ENCODE measurements at regions not wholly inside any gene's neighbourhood (a gene's known extent, or its start where the extent isn't known, plus 50 kb on each side); places are given as distances from the start of the nearest gene placed in this dataset.
A peak's percentile ranks its signal among the peaks of the same experiment; 100 is the strongest.
"Not testable (repeated sequence)": the region's sequence is repeated elsewhere in the genome, so short reads cannot be mapped to it uniquely, and the experiment has no call there.

GRCh38 chr1:110272045-110272444 lies 61.9 kb downstream of the KCNC4 start:
- DNase-seq (ENCODE audit: low read depth), result peak; percentile 38
- TF ChIP-seq CTCF (conservative IDR thresholded peaks at IDR 0.05; ENCODE audit: low read length), result no peak
- H3K4me3 ChIP-seq (ENCODE audit: low read length), result no peak overlapping the region

- H3K4me3 ChIP-seq (ENCODE audit: low read length); DNase-seq (ENCODE audit: low read depth): not testable (repeated sequence)
Measured at GRCh38 chr1:110273832-110274231, 63.7 kb downstream of the KCNC4 start.

GRCh38 chr1:110280126-110280525 lies 59.1 kb upstream of the RBM15 start:
- no peak for DNase-seq (ENCODE audit: low read depth)
- no peak for TF ChIP-seq CTCF (conservative IDR thresholded peaks at IDR 0.05; ENCODE audit: low read length)
- H3K4me3 ChIP-seq (ENCODE audit: low read length), result no peak overlapping the region

- H3K4me3 ChIP-seq (ENCODE audit: low read length), result no peak overlapping the region
- TF ChIP-seq CTCF (conservative IDR thresholded peaks at IDR 0.05; ENCODE audit: low read length), result no peak
- no peak for DNase-seq (ENCODE audit: low read depth)
Measured at GRCh38 chr1:110280804-110281203, 58.4 kb upstream of the RBM15 start.

GRCh38 chr1:110281363-110282290 lies 57.5 kb upstream of the RBM15 start:
- no peak for TF ChIP-seq CTCF (conservative IDR thresholded peaks at IDR 0.05; ENCODE audit: low read length)
- DNase-seq (ENCODE audit: low read depth), result peak; percentile 24
- no peak overlapping the region for H3K4me3 ChIP-seq (ENCODE audit: low read length)

GRCh38 chr1:110282395-110282794 lies 56.8 kb upstream of the RBM15 start:
- no peak for DNase-seq (ENCODE audit: low read depth)
- H3K4me3 ChIP-seq (ENCODE audit: low read length), result no peak overlapping the region
- no peak for TF ChIP-seq CTCF (conservative IDR thresholded peaks at IDR 0.05; ENCODE audit: low read length)

GRCh38 chr1:110283677-110284076 lies 55.5 kb upstream of the RBM15 start:
- TF ChIP-seq CTCF (conservative IDR thresholded peaks at IDR 0.05; ENCODE audit: low read length), result no peak
- no peak for DNase-seq (ENCODE audit: low read depth)
- no peak overlapping the region for H3K4me3 ChIP-seq (ENCODE audit: low read length)
